KMS-11 (cell line): ENCODE measurements at regions not wholly inside any gene's neighbourhood (a gene's known extent, or its start where the extent isn't known, plus 50 kb on each side); places are given as distances from the start of the nearest gene placed in this dataset.

Experiments
- H2AFZ ChIP-seq: fragments of 200-600 bp; sonication (generic); 2 replicates; pipeline ENCODE4 v1.6.1; 2016; ENCODE audit warnings: antibody characterized with exemption, mixed run types, low read depth
- H3K27ac ChIP-seq: fragments of 200-600 bp; sonication (generic); 2 replicates; pipeline ENCODE4 v1.6.1; 2016; ENCODE audit warnings: mild to moderate bottlenecking, mixed run types
- H3K27me3 ChIP-seq: fragments of 200-600 bp; sonication (generic); 2 replicates; pipeline ENCODE4 v1.6.1; 2017; ENCODE audit warnings: mild to moderate bottlenecking, low read depth, mixed run types, moderate library complexity; ENCODE audit not compliant: insufficient read depth
- H3K36me3 ChIP-seq: fragments of 200-600 bp; sonication (generic); 2 replicates; pipeline ENCODE4 v1.6.1; 2017; ENCODE audit warnings: mild to moderate bottlenecking, mixed run types; ENCODE audit not compliant: insufficient read depth
- H3K4me1 ChIP-seq: fragments of 200-600 bp; sonication (generic); 2 replicates; pipeline ENCODE4 v1.6.1; 2016; ENCODE audit warnings: mild to moderate bottlenecking, low read depth, mixed run types; ENCODE audit not compliant: poor library complexity, severe bottlenecking
- H3K4me2 ChIP-seq: fragments of 200-600 bp; sonication (generic); 2 replicates; pipeline ENCODE4 v1.7.0; 2016; ENCODE audit warnings: mild to moderate bottlenecking, mixed run types
- H3K4me3 ChIP-seq: fragments of 200-600 bp; sonication (generic); IDR thresholded peaks from 2 replicates; pipeline ENCODE4 v1.6.1; 2017; ENCODE audit warnings: low read depth, low read length, mixed read lengths; ENCODE audit not compliant: insufficient read depth
- H3K79me2 ChIP-seq: fragments of 200-600 bp; sonication (generic); 2 replicates; pipeline ENCODE4 v1.6.1; 2016; ENCODE audit warnings: low read depth, mixed run types; ENCODE audit not compliant: insufficient read depth
- H3K9ac ChIP-seq: fragments of 200-600 bp; sonication (generic); 2 replicates; pipeline ENCODE4 v1.6.1; 2016; ENCODE audit warnings: mild to moderate bottlenecking, mixed run types
- H4K20me1 ChIP-seq: fragments of 200-600 bp; sonication (generic); 2 replicates; pipeline ENCODE4 v1.6.1; 2016; ENCODE audit warnings: mild to moderate bottlenecking, mixed run types; ENCODE audit not compliant: insufficient read depth
- TF ChIP-seq, protein P1 (sequence below): fragments of 200-600 bp; sonication (generic); conservative IDR thresholded peaks from 2 replicates; pipeline ENCODE4 v1.6.1; 2017; ENCODE audit warnings: low read depth, mild to moderate bottlenecking, antibody characterized with exemption, low read length, moderate library complexity, mixed read lengths

DNA sequence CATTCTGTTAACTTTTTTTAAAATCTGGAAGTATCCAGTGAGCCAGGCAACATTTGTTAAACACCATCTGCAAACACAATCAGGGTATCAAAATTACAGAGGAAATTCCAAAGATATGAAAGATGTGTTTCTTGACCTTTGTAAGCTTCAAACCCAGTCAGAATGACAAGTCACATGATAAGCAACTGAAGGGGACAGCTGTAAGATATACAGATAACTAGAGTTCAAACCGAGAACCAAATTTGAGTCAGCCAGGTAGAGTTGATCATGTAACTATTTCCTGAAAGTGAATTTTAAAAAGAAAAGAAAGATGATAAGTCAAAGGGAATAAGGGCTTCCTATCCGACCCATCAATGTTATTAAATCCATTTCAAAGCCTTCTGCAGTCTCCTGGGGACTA is 196.2 kb downstream of the DEPDC1B start:
- H2AFZ ChIP-seq = no peak overlapping the region
- no peak overlapping the region for H3K27ac ChIP-seq
- TF ChIP-seq, protein P1, sequence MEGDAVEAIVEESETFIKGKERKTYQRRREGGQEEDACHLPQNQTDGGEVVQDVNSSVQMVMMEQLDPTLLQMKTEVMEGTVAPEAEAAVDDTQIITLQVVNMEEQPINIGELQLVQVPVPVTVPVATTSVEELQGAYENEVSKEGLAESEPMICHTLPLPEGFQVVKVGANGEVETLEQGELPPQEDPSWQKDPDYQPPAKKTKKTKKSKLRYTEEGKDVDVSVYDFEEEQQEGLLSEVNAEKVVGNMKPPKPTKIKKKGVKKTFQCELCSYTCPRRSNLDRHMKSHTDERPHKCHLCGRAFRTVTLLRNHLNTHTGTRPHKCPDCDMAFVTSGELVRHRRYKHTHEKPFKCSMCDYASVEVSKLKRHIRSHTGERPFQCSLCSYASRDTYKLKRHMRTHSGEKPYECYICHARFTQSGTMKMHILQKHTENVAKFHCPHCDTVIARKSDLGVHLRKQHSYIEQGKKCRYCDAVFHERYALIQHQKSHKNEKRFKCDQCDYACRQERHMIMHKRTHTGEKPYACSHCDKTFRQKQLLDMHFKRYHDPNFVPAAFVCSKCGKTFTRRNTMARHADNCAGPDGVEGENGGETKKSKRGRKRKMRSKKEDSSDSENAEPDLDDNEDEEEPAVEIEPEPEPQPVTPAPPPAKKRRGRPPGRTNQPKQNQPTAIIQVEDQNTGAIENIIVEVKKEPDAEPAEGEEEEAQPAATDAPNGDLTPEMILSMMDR = no peak

DNA sequence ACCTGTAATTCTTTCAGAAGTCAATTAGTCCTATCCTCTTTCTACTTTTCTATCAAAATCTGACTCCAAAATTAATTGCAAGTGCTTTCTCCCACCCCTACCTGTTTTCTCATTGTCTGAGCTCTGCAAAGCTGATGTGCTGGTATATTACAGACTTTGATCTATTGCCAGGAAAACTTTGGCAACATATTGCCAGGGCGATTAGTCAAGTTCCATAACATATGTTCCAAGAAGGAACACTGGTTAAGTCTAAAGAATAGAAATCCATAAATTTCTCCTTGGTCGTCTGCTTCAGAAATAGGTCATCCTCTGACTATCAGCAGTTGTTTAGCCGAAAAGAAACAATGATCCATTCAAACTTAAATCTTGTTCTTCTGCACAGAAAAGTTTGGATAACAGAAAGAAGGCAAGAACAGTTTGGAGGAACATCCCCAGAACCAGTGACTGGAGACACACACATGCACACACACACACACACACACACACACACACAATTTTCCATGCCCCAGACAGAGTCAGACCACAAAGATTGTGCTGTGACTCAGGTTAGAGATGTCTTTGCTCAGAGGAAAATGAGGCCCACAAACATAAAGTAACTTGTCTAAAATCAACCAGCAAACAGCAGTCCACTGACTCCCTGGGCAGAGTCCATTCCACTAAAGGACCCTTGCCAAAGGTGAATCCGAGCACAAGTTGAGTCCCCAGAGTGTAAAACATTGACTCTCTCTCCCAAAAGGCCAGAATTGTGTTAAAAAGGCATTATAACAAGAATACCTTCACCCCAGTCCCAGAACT is 202.1 kb downstream of the DEPDC1B start:
- TF ChIP-seq, protein P1 = no peak
- Histone ChIP-seq H3K9ac (no peak overlapping the region), H3K27me3 (no peaks in the 10 kb centered on the region), H3K79me2 (no peaks in the 10 kb centered on the region), H3K4me3 (no peak overlapping the region), H3K4me1 (no peaks in the 10 kb centered on the region), H3K27ac (no peak overlapping the region), H3K4me2 (no peak overlapping the region), H4K20me1 (no peaks in the 10 kb centered on the region), H3K36me3 (no peaks in the 10 kb centered on the region), H2AFZ (no peak overlapping the region)

More for the DNA sequence above, 196.2 kb downstream of the DEPDC1B start:
- Histone ChIP-seq H4K20me1 (no peaks in the 10 kb centered on the region), H3K4me3 (no peak overlapping the region), H3K36me3 (no peaks in the 10 kb centered on the region), H3K4me2 (no peak overlapping the region), H3K9ac (no peak overlapping the region), H3K27me3 (no peaks in the 10 kb centered on the region), H3K4me1 (no peaks in the 10 kb centered on the region), H3K79me2 (no peaks in the 10 kb centered on the region)

DNA sequence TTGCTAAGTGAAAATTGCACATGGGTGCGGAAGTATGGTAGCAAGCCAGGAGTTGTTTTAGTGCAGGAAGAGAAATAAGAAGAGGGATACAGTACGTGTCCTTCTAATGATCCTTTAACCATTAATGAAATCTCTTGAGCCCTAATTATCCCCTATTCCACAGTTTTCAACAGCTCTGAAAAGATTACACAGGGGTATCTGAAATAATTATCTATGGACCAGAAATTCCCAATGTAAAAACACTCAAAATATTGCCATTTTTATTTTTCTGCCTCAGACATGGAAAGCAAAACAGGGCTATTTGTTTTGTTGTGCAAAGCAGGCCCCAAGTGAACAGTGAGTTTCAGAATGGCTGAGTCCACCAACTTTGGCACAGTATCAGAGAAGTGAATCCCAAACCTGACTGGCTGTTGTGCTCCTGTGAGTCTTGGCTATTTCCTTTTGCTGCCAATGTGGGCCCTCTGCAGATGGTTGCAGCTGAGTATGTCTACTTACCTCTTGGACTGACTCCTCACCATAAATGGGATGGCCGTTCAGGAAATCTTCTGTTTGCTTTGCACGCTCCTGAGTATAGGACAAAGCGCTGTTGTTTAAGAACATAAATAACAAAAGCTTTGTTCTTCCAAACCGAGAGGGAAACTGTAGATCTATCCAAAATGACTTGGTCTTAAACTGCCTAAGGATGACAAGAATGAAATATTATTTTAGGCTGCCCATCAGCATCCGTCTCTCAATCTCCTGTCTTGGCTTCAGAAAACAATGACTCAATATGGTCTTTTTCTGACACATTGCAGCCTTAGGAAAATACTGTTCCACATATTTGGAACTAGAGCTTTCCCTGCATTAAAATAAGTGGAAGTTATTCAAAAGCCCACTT is 204.1 kb downstream of the DEPDC1B start:
- Histone ChIP-seq H3K4me1 (no peaks in the 10 kb centered on the region), H4K20me1 (no peaks in the 10 kb centered on the region), H3K27me3 (no peaks in the 10 kb centered on the region), H3K9ac (no peak overlapping the region), H2AFZ (no peak overlapping the region), H3K27ac (no peak overlapping the region), H3K79me2 (no peaks in the 10 kb centered on the region), H3K4me3 (no peak overlapping the region), H3K4me2 (no peak overlapping the region), H3K36me3 (no peaks in the 10 kb centered on the region)
- TF ChIP-seq, protein P1 = no peak

DNA sequence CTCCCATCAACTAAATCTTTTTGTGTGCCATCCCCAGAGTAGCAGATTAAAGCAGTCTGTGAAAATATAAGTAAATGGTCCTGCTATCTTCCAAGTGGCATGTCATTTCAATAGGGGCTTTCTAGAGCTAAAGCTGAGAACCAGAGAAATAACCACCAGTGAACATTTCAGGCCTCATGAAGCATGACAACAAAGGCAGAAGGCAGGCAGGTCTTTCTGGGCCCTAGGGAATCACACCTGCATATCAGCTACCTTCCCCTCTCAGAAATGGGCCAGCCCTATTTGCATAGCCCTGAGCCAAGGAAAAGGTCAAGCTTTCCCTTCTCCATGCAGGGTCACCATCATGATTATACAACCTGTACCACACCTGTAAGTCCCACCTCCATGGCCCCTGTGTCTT is 205.3 kb downstream of the DEPDC1B start:
- Histone ChIP-seq H3K36me3 (no peaks in the 10 kb centered on the region), H3K27ac (no peak overlapping the region), H3K27me3 (no peaks in the 10 kb centered on the region), H3K4me2 (no peak overlapping the region), H4K20me1 (no peaks in the 10 kb centered on the region), H2AFZ (no peak overlapping the region), H3K4me1 (no peaks in the 10 kb centered on the region), H3K4me3 (no peak overlapping the region), H3K79me2 (no peaks in the 10 kb centered on the region), H3K9ac (no peak overlapping the region)
- TF ChIP-seq, protein P1 = no peak
